Choroid plexus epithelial cell (primary cell): ENCODE measurements at regions not wholly inside any gene's neighbourhood (a gene's known extent, or its start where the extent isn't known, plus 50 kb on each side); places are given as distances from the start of the nearest gene placed in this dataset.

ENCODE experiments used
- DNase-seq: peaks from one replicate; pipeline ENCODE4 v3.0.0-alpha.2; 2010; ENCODE audit warnings: low read depth
- H3K4me3 ChIP-seq: 2 replicates; pipeline ENCODE4 v1.5.1; 2011; ENCODE audit warnings: low read depth, mild to moderate bottlenecking, control low read depth, low read length, moderate library complexity
- TF ChIP-seq, protein P1 (sequence below): conservative IDR thresholded peaks from 2 replicates; pipeline ENCODE4 v1.5.1; 2011; ENCODE audit warnings: low read depth, mild to moderate bottlenecking, control low read depth, inconsistent platforms, low read length, moderate library complexity

GRCh38 chrX:88397551-88397950 lies 349.5 kb upstream of the CPXCR1 start:
- no peak for DNase-seq
- TF ChIP-seq, protein P1, sequence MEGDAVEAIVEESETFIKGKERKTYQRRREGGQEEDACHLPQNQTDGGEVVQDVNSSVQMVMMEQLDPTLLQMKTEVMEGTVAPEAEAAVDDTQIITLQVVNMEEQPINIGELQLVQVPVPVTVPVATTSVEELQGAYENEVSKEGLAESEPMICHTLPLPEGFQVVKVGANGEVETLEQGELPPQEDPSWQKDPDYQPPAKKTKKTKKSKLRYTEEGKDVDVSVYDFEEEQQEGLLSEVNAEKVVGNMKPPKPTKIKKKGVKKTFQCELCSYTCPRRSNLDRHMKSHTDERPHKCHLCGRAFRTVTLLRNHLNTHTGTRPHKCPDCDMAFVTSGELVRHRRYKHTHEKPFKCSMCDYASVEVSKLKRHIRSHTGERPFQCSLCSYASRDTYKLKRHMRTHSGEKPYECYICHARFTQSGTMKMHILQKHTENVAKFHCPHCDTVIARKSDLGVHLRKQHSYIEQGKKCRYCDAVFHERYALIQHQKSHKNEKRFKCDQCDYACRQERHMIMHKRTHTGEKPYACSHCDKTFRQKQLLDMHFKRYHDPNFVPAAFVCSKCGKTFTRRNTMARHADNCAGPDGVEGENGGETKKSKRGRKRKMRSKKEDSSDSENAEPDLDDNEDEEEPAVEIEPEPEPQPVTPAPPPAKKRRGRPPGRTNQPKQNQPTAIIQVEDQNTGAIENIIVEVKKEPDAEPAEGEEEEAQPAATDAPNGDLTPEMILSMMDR: no peak
- H3K4me3 ChIP-seq: no peak overlapping the region

- TF ChIP-seq, protein P1: no peak
These were observed 331.0 kb upstream of the CPXCR1 start for GRCh38 chrX:88416002-88416401.

GRCh38 chrX:88416965-88417364 lies 330.1 kb upstream of the CPXCR1 start:
- TF ChIP-seq, protein P1: no peak
- no peak for DNase-seq

More at GRCh38 chrX:88416002-88416401, 331.0 kb upstream of the CPXCR1 start:
- no peak for DNase-seq
- no peak overlapping the region for H3K4me3 ChIP-seq

DNA sequence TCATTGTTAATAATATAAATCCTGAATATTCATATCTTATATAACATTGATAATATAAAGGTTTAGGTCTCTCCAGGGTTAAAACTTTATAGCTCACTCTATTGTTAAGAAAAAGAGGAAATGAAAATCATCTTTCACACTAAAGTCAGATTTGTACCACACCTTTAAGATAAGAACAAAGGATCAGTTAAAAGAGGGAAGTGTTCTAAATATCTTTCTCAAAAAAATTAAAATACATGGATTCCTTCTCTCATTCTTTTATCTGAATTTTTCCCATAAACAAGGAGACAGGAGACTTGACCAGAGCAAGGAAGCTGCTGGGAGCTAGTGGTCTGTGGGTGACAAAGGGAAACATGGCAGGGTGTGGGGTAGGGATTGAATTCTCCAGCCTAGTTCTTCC lies 323.0 kb upstream of the CPXCR1 start:
- no peak overlapping the region for H3K4me3 ChIP-seq
- TF ChIP-seq, protein P1: no peak
- DNase-seq: no peak

More at GRCh38 chrX:88416965-88417364, 330.1 kb upstream of the CPXCR1 start:
- H3K4me3 ChIP-seq: no peak overlapping the region

GRCh38 chrX:88424541-88424940 lies 322.5 kb upstream of the CPXCR1 start:
- no peak for DNase-seq
- H3K4me3 ChIP-seq: no peak overlapping the region
- TF ChIP-seq, protein P1: no peak

DNA sequence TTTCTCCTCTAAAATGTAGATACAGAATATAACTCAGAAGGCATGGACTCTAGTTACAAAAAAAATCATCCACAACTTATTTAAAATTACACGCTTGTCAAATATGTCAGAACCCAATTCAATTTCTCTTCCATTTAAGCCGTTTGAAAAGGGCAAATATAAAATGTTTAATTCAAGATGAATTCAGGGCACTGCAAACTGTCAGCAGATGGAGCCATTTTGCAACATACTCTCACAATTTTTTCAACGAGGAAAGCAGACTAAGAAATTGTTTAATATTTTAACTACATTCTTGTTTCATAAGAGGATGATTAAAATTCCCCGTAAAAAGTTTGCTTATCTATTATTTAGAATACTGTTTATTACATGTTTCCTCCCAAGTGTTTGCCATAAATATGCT lies 321.3 kb upstream of the CPXCR1 start:
- peak; percentile 6 for DNase-seq
- TF ChIP-seq, protein P1: peak; percentile 10

DNA sequence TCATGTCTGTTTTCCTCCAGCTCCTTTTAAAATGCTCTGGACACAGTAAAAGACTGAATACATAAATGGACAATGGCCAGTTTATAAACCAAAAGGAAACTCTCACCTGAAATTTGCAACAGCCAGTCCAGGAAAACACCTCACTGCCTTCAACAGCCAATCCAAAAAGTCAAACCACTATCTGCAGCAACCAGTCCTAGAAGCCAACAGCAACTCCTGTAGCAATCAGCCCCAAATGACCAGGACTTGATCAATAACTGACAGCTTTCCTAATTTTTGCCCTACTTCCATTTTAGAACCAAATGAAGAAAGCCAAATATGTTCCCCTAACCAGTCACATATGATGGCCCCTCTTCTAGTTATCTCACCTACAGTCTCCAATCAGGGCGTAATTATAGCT lies 309.5 kb upstream of the CPXCR1 start:
- TF ChIP-seq, protein P1: no peak
- DNase-seq: no peak
- no peak overlapping the region for H3K4me3 ChIP-seq

More for the DNA sequence above, 321.3 kb upstream of the CPXCR1 start:
- no peak overlapping the region for H3K4me3 ChIP-seq
